Stomach (tissue), 4 donors: ENCODE measurements at regions not wholly inside any gene's neighbourhood (a gene's known extent, or its start where the extent isn't known, plus 50 kb on each side); places are given as distances from the start of the nearest gene placed in this dataset.

ENCODE experiments used
- CTCF ChIP-seq, 7 experiments: fragments of 450-650 bp in 4 of 7; fragments of 200-600 bp in 3 of 7; sonication (generic) in 3 of 7; IDR thresholded peaks; one replicate each; pipeline ENCODE4 v1.5.1; 2016 to 2019; ENCODE audit warnings: antibody characterized with exemption in 7 of 7, control low read depth in 2 of 7, mild to moderate bottlenecking in 1 of 7
- POLR2A ChIP-seq, 4 donors: fragments of 450-650 bp; IDR thresholded peaks; one replicate each; pipeline ENCODE4 v1.6.1; 2016; ENCODE audit warnings: antibody characterized with exemption in 4 of 4, control low read depth in 2 of 4, mild to moderate bottlenecking in 1 of 4, moderate library complexity in 1 of 4
- POLR2AphosphoS5 ChIP-seq, 3 donors: sonication (generic); formaldehyde crosslinking; IDR thresholded peaks; one replicate each; pipeline ENCODE4 v1.6.1; 2016; ENCODE audit warnings: antibody characterized with exemption in 3 of 3

GRCh38 chr13:76800943-76801342, 85.3 kb downstream of the KCTD12 start:
- TF ChIP-seq CTCF (IDR thresholded peaks at IDR 0.05) (no peak), POLR2AphosphoS5 (IDR thresholded peaks at IDR 0.05) (no peak), POLR2A (IDR thresholded peaks at IDR 0.05) (no peak)
